GM18502 (cell line): ENCODE measurements at regions not wholly inside any gene's neighbourhood (a gene's known extent, or its start where the extent isn't known, plus 50 kb on each side); places are given as distances from the start of the nearest gene placed in this dataset.

ENCODE experiments used
- ATAC-seq: cut with Tn5 transposase; IDR thresholded peaks from one replicate; pipeline ENCODE4 v1.9.1; 2021; ENCODE audit warnings: mild to moderate bottlenecking; ENCODE audit not compliant: unreplicated experiment, poor library complexity

- no peak for ATAC-seq
Measured at GRCh38 chr15:62431008-62431797, 266.1 kb upstream of the C2CD4B start.

GRCh38 chr15:62431817-62432216 lies 266.7 kb upstream of the C2CD4B start:
- no peak for ATAC-seq

- ATAC-seq = no peak
Measured at GRCh38 chr15:62432702-62433398, 267.8 kb upstream of the C2CD4B start.

GRCh38 chr15:62436235-62436634 lies 271.1 kb upstream of the C2CD4B start:
- no peak for ATAC-seq

GRCh38 chr15:62437753-62438152 lies 272.7 kb upstream of the C2CD4B start:
- no peak for ATAC-seq

GRCh38 chr15:62439543-62440016 lies 274.5 kb upstream of the C2CD4B start:
- ATAC-seq = no peak

- no peak for ATAC-seq
Measured at GRCh38 chr15:62440362-62441105, 275.4 kb upstream of the C2CD4B start.

GRCh38 chr15:62444104-62445022 lies 279.3 kb upstream of the C2CD4B start:
- no peak for ATAC-seq

GRCh38 chr15:62445244-62445643 lies 280.2 kb upstream of the C2CD4B start:
- ATAC-seq = no peak

GRCh38 chr15:62446984-62447383 lies 281.9 kb upstream of the C2CD4B start:
- no peak for ATAC-seq

GRCh38 chr15:62447742-62448141 lies 282.7 kb upstream of the C2CD4B start:
- ATAC-seq = no peak

GRCh38 chr15:62449638-62450037 lies 284.6 kb upstream of the C2CD4B start:
- ATAC-seq = no peak

- no peak for ATAC-seq
Measured at GRCh38 chr15:62450061-62450460, 285.0 kb upstream of the C2CD4B start.

- no peak for ATAC-seq
Measured at GRCh38 chr15:62452026-62452425, 286.9 kb upstream of the C2CD4B start.

- ATAC-seq = no peak
Measured at GRCh38 chr15:62452667-62453066, 287.6 kb upstream of the C2CD4B start.

- ATAC-seq = no peak
Measured at GRCh38 chr15:62453375-62453774, 288.3 kb upstream of the C2CD4B start.

- no peak for ATAC-seq
Measured at GRCh38 chr15:62453981-62454380, 288.9 kb upstream of the C2CD4B start.

GRCh38 chr15:62454567-62455172 lies 289.6 kb upstream of the C2CD4B start:
- no peak for ATAC-seq

GRCh38 chr15:62455441-62455921 lies 290.4 kb upstream of the C2CD4B start:
- no peak for ATAC-seq
